K562 (cell line): ENCODE measurements at regions not wholly inside any gene's neighbourhood (a gene's known extent, or its start where the extent isn't known, plus 50 kb on each side); places are given as distances from the start of the nearest gene placed in this dataset.

Source experiments
- ATAC-seq: fragments of 200-7000 bp; cut with Tn5 transposase; 3 replicates; pipeline ENCODE4 v1.9.1; 2020; ENCODE audit warnings: moderate library complexity
- BruUV-seq: library from RNA; stranded (reverse); fragments of 400-500 nt; replicated peaks from 2 replicates; lab custom pipeline; 2021; lab: Mats Ljungman, UMichigan
- CTCF ChIA-PET: fragments of 300-600 bp; formaldehyde crosslinking; extraction: SDS; loops from one replicate; lab custom pipeline; 2021; ENCODE audit warnings: low intra/inter-chr PET ratio; lab: Yijun Ruan, JAX
- POLR2A ChIA-PET: fragments of 300-600, 350-650 bp; sonication (Branson Sonifier 250); formaldehyde crosslinking; extraction: SDS; loops from one replicate; lab custom pipeline; 2021; ENCODE audit warnings: antibody characterized with exemption, inconsistent platforms; lab: Yijun Ruan, JAX
- DNase-seq, 4 experiments: peaks; one replicate each; pipeline versions ENCODE4 v3.0.0 to v3.0.0-alpha.2; 2011 to 2018; ENCODE audit warnings: low spot score in 3 of 4, mixed read lengths in 3 of 4; ENCODE audit errors: extremely low read depth in 1 of 4
- FAIRE-seq: peaks from 2 replicates; lab custom pipeline; 2011; peaks lifted over from hg19 to GRCh38; lab: Jason Lieb, UNC
- H2AFZ ChIP-seq: 2 replicates; pipeline ENCODE4 v1.6.0; 2011; ENCODE audit warnings: low read depth, low read length, control low read depth, inconsistent platforms
- H3K27ac ChIP-seq: fragments of 200-600 bp; 3 replicates; pipeline ENCODE4 v1.8.0; 2011; ENCODE audit warnings: low read depth, mild to moderate bottlenecking, control low read depth, inconsistent platforms, low read length, moderate library complexity, mixed read lengths; ENCODE audit errors: extremely low read depth
- H3K27me3 ChIP-seq, 2 experiments: fragments of 300-600 bp in 1 of 2; 2 replicates in 1 of 2; 3 replicates in 1 of 2; pipeline versions ENCODE4 v1.6.0 to v1.8.0; 2011; ENCODE audit warnings: inconsistent platforms in 2 of 2, low read length in 2 of 2, mild to moderate bottlenecking in 1 of 2, mixed read lengths in 1 of 2, moderate library complexity in 1 of 2; ENCODE audit not compliant: control insufficient read depth in 2 of 2, insufficient read depth in 2 of 2
- H3K36me3 ChIP-seq: fragments of 300-600 bp; 3 replicates; pipeline ENCODE4 v1.8.0; 2011; ENCODE audit warnings: mild to moderate bottlenecking, low read length, inconsistent platforms; ENCODE audit not compliant: control insufficient read depth, insufficient read depth
- H3K4me1 ChIP-seq, 2 experiments: fragments of 200-600 bp in 1 of 2; replicated peaks in 1 of 2; 2 replicates in 1 of 2; 3 replicates in 1 of 2; pipeline versions ENCODE4 v1.5.1 to v1.8.0; 2011; ENCODE audit warnings: inconsistent platforms in 2 of 2, low read length in 2 of 2, mild to moderate bottlenecking in 1 of 2, mixed read lengths in 1 of 2, moderate library complexity in 1 of 2; ENCODE audit not compliant: control insufficient read depth in 2 of 2, insufficient read depth in 2 of 2
- H3K4me2 ChIP-seq: 2 replicates; pipeline ENCODE4 v1.6.1; 2011; ENCODE audit warnings: low read length, control low read depth, inconsistent platforms, mixed read lengths; ENCODE audit not compliant: insufficient read depth
- H3K4me3 ChIP-seq: fragments of 200-600 bp; sonication (generic), shearing (Covaris generic); 2 replicates; pipeline ENCODE4 v1.5.1; 2016; ENCODE audit warnings: control low read depth, inconsistent platforms
- H3K79me2 ChIP-seq: fragments of 200-600 bp; 3 replicates; pipeline ENCODE4 v1.8.0; 2011; ENCODE audit warnings: low read length, inconsistent platforms; ENCODE audit not compliant: control insufficient read depth, insufficient read depth
- H3K9ac ChIP-seq, 2 experiments: 2 replicates each; pipeline versions ENCODE4 v1.6.0 to v1.6.1; 2011; ENCODE audit warnings: low read depth in 2 of 2, low read length in 2 of 2, control low read depth in 1 of 2, inconsistent platforms in 1 of 2, mild to moderate bottlenecking in 1 of 2, mixed read lengths in 1 of 2; ENCODE audit not compliant: insufficient read depth in 1 of 2
- H3K9me1 ChIP-seq: one replicate; pipeline ENCODE4 v1.6.0; 2011; ENCODE audit warnings: inconsistent platforms, mild to moderate bottlenecking, low read length, moderate library complexity; ENCODE audit not compliant: control insufficient read depth, insufficient read depth
- H3K9me3 ChIP-seq: replicated peaks from 2 replicates; pipeline ENCODE4 v1.5.1; 2011; ENCODE audit warnings: low read depth, low read length, inconsistent platforms; ENCODE audit not compliant: control insufficient read depth, insufficient read depth
- H4K20me1 ChIP-seq: replicated peaks from 2 replicates; pipeline ENCODE4 v1.6.1; 2011; ENCODE audit warnings: low read length, inconsistent platforms, mixed read lengths; ENCODE audit not compliant: control insufficient read depth, insufficient read depth
- CHD1 ChIP-seq: fragments of 200-600 bp; sonication (generic); IDR thresholded peaks from one replicate; pipeline ENCODE4 v1.6.1; 2012; ENCODE audit warnings: mild to moderate bottlenecking, moderate library complexity, low read length, inconsistent platforms
- FOXJ3 ChIP-seq: sonication (generic); formaldehyde crosslinking; IDR thresholded peaks from 2 replicates; pipeline ENCODE4 v1.4.0; 2020; ENCODE audit warnings: mild to moderate bottlenecking, missing genetic modification reagents
- MCM2 ChIP-seq: fragments of 450-650 bp; IDR thresholded peaks from 2 replicates; pipeline ENCODE4 v1.6.1; 2017; ENCODE audit warnings: low read depth, mild to moderate bottlenecking
- NFATC3 ChIP-seq: fragments of 450-650 bp; IDR thresholded peaks from 2 replicates; pipeline ENCODE4 v1.6.1; 2017; ENCODE audit warnings: mild to moderate bottlenecking
- PHF8 ChIP-seq: fragments of 200-600 bp; sonication (generic); IDR thresholded peaks from 2 replicates; pipeline ENCODE4 v1.6.1; 2012; ENCODE audit warnings: mixed run types, mild to moderate bottlenecking, inconsistent platforms, low read length, moderate library complexity, borderline replicate concordance
- SIN3B ChIP-seq: fragments of 450-650 bp; IDR thresholded peaks from 2 replicates; pipeline ENCODE4 v1.6.1; 2017; ENCODE audit warnings: low read depth, mild to moderate bottlenecking, moderate library complexity
- SP1 ChIP-seq: sonication (generic); formaldehyde crosslinking; IDR thresholded peaks from 2 replicates; pipeline ENCODE4 v1.8.1; 2022; ENCODE audit warnings: mild to moderate bottlenecking, missing genetic modification reagents
- SREBF2 ChIP-seq: sonication (generic); formaldehyde crosslinking; IDR thresholded peaks from 2 replicates; pipeline ENCODE4 v1.4.0; 2020; ENCODE audit warnings: mild to moderate bottlenecking, missing genetic modification reagents
- SRSF7 ChIP-seq: fragments of 200-400 bp; formaldehyde crosslinking; optimal IDR thresholded peaks from 2 replicates; pipeline ENCODE3; 2017; ENCODE audit warnings: mild to moderate bottlenecking, low read depth, low read length
- WGBS: fragments of 100-300 bp; shearing (Covaris generic); methylation state at CpG from one replicate; pipeline ENCODE4 v1.1.6; 2016; ENCODE audit warnings: low coverage, mixed read lengths; ENCODE audit not compliant: insufficient coverage; ENCODE audit errors: missing lambda C conversion rate; 5-methylcytosine and 5-hydroxymethylcytosine counted together
- in situ Hi-C: fragments of 300-500 bp; cut with MboI; formaldehyde crosslinking; loops from 4 replicates; pipeline ENCODE4 v1.15.0; 2018; ENCODE audit warnings: inconsistent platforms, mixed read lengths
- intact Hi-C: fragments of 100-400 bp; cut with micrococcal nuclease; formaldehyde crosslinking; loops from 2 replicates; pipeline ENCODE4 v1.14.2; 2022
- TF ChIP-seq, protein P1 (sequence below), 2 experiments: fragments of 450-650 bp; conservative IDR thresholded peaks; 2 replicates each; pipeline ENCODE4 v1.6.1; 2017; ENCODE audit warnings: mild to moderate bottlenecking in 2 of 2, moderate library complexity in 2 of 2
- TF ChIP-seq, protein P2 (sequence below): fragments of 450-650 bp; IDR thresholded peaks from 2 replicates; pipeline ENCODE4 v1.6.1; 2016; ENCODE audit warnings: antibody characterized with exemption

DNA sequence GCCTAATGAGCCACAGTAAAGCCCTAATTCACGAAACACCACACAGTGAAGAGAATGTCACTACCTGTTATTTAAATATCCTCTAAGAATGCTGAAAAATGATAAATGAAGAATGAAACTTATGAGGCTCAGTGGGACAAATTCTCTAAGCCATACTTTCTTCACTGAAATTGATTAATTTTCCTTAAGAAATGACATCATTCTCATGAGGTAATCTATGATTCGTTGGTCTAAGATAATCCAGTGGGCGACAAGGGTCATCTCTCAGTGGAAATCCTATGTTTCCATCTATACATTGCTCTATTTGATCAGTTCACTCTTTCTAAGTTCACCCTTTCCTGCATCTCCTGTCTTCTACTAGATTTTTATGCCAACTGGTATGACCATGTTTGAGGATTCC, 330.4 kb upstream of the ANKRD30A start (continued):
- TF ChIP-seq SIN3B = no peak
- no peak for TF ChIP-seq SRSF7
- TF ChIP-seq, protein P1, sequence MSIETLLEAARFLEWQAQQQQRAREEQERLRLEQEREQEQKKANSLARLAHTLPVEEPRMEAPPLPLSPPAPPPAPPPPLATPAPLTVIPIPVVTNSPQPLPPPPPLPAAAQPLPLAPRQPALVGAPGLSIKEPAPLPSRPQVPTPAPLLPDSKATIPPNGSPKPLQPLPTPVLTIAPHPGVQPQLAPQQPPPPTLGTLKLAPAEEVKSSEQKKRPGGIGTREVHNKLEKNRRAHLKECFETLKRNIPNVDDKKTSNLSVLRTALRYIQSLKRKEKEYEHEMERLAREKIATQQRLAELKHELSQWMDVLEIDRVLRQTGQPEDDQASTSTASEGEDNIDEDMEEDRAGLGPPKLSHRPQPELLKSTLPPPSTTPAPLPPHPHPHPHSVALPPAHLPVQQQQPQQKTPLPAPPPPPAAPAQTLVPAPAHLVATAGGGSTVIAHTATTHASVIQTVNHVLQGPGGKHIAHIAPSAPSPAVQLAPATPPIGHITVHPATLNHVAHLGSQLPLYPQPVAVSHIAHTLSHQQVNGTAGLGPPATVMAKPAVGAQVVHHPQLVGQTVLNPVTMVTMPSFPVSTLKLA (conservative IDR thresholded peaks at IDR 0.05) = no peak
- TF ChIP-seq PHF8 = no peak
- no peak for TF ChIP-seq MCM2

DNA sequence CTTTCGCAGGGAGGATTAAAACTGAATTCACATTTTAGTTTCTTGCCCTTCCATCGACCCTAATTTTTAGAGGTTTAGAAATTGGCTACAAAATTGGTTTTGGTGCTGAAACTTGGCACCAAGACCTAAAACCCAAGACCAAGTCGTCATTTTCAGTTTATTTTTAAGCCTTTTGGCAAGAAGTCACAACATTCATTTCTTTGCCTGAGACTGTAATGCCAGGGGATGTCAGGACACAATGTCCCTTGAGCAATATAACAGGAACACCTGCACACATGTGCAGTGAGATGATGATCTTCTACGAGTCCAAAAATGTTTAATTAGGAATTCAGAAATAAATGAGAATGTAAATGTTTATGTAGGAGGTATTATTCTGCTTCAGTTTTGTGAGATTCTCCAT, 335.4 kb upstream of the ANKRD30A start:
- intact Hi-C loops (no loop called here), in situ Hi-C loops (no loop called here)
- no peaks in the 10 kb centered on the region for H3K27me3 ChIP-seq
- H3K27ac ChIP-seq = no peak overlapping the region
- H3K4me2 ChIP-seq = no peak overlapping the region
- H3K9me1 ChIP-seq = no peaks in the 10 kb centered on the region
- POLR2A ChIA-PET = no interaction called here
- H3K4me3 ChIP-seq = no peak overlapping the region
- no TSS peak for BruUV-seq
- H3K79me2 ChIP-seq = no peaks in the 10 kb centered on the region
- no peak for ATAC-seq
- 2% methylated on average over 4 of the region's 4 CpGs for WGBS
- H4K20me1 ChIP-seq = no peaks in the 10 kb centered on the region
- TF ChIP-seq NFATC3 (no peak), SREBF2 (no peak), SP1 (CRISPR knock-in tag) (no peak), FOXJ3 (CRISPR knock-in tag) (no peak), CHD1 (no peak)
- TF ChIP-seq, protein P2, sequence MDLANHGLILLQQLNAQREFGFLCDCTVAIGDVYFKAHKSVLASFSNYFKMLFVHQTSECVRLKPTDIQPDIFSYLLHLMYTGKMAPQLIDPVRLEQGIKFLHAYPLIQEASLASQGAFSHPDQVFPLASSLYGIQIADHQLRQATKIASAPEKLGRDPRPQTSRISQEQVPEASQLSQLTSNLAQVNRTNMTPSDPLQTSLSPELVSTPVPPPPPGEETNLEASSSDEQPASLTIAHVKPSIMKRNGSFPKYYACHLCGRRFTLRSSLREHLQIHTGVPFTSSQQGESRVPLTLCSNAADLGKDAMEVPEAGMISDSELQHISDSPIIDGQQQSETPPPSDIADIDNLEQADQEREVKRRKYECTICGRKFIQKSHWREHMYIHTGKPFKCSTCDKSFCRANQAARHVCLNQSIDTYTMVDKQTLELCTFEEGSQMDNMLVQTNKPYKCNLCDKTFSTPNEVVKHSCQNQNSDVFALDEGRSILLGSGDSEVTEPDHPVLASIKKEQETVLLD = no peak
- TF ChIP-seq, all 486 proteins: peak for 0
- Histone ChIP-seq H3K36me3 (no peaks in the 10 kb centered on the region), H2AFZ (no peak overlapping the region), H3K4me1 (no peaks in the 10 kb centered on the region), H3K9ac (no peak overlapping the region), H3K9me3 (no peaks in the 10 kb centered on the region)
- CTCF ChIA-PET = no interaction called here
- DNase-seq = no peak
- no peak for FAIRE-seq
